HCT116 (cell line): ENCODE measurements at regions not wholly inside any gene's neighbourhood (a gene's known extent, or its start where the extent isn't known, plus 50 kb on each side); places are given as distances from the start of the nearest gene placed in this dataset.

Source experiments
- ATF3 ChIP-seq: IDR thresholded peaks from 2 replicates; pipeline ENCODE4 v1.6.1; 2012
- CTCF ChIP-seq, 3 experiments: fragments of 200-600 bp in 1 of 3; sonication (generic) in 1 of 3; IDR thresholded peaks in 2 of 3; conservative IDR thresholded peaks in 1 of 3; 2 replicates each; pipeline ENCODE4 v1.5.1; 2012 to 2017; ENCODE audit warnings: low read depth in 2 of 3, low read length in 2 of 3, antibody characterized with exemption in 1 of 3, borderline replicate concordance in 1 of 3, control low read depth in 1 of 3, mild to moderate bottlenecking in 1 of 3, mixed read lengths in 1 of 3, mixed run types in 1 of 3, moderate library complexity in 1 of 3; ENCODE audit not compliant: insufficient read depth in 1 of 3
- EGR1 ChIP-seq: IDR thresholded peaks from 2 replicates; pipeline ENCODE4 v1.6.1; 2012; ENCODE audit warnings: low read depth
- EZH2 ChIP-seq: fragments of 200-600 bp; sonication (generic); IDR thresholded peaks from 2 replicates; pipeline ENCODE4 v1.6.1; 2017; ENCODE audit warnings: antibody characterized with exemption, mixed run types
- POLR2A ChIP-seq: IDR thresholded peaks from 2 replicates; pipeline ENCODE4 v1.7.0; 2011; ENCODE audit warnings: borderline replicate concordance; ENCODE audit not compliant: insufficient read depth, insufficient read length; ENCODE audit errors: extremely low read depth
- REST ChIP-seq: IDR thresholded peaks from 2 replicates; pipeline ENCODE4 v1.6.1; 2012; ENCODE audit warnings: low read depth
- SIN3A ChIP-seq: IDR thresholded peaks from 2 replicates; pipeline ENCODE4 v1.6.1; 2012; ENCODE audit warnings: low read depth
- ZFX ChIP-seq: fragments of 450-650 bp; IDR thresholded peaks from 2 replicates; pipeline ENCODE4 v1.6.1; 2017

- no peak for TF ChIP-seq CTCF (IDR thresholded peaks at IDR 0.05 in 2 of 3, conservative IDR thresholded peaks at IDR 0.05 in 1 of 3; ENCODE audit: borderline replicate concordance in 1 of 3, insufficient read depth in 1 of 3, low read depth in 2 of 3, low read length in 2 of 3)
- TF ChIP-seq REST = no peak
- TF ChIP-seq EZH2 = no peak
- TF ChIP-seq ZFX = no peak
- TF ChIP-seq ATF3 = no peak
- no peak for TF ChIP-seq POLR2A
- no peak for TF ChIP-seq EGR1
- no peak for TF ChIP-seq SIN3A
Measured at GRCh38 chr1:239926184-239926583, 165.5 kb upstream of the FMN2 start.
